PC-3 (cell line): ENCODE measurements at regions not wholly inside any gene's neighbourhood (a gene's known extent, or its start where the extent isn't known, plus 50 kb on each side); places are given as distances from the start of the nearest gene placed in this dataset.

Experiments
- ATAC-seq: fragments of 200-7000 bp; cut with Tn5 transposase; 2 replicates; pipeline ENCODE4 v1.9.1; 2020; ENCODE audit warnings: mild to moderate bottlenecking, moderate library complexity
- BruUV-seq: library from RNA; stranded (reverse); fragments of 400-500 nt; replicated peaks from 2 replicates; lab custom pipeline; 2021; lab: Mats Ljungman, UMichigan
- CTCF ChIA-PET: fragments of 300-600 bp; sonication (Branson Sonifier 250); formaldehyde crosslinking; loops from one replicate; lab custom pipeline; 2022; ENCODE audit warnings: antibody characterized with exemption; lab: Charles Lee
- POLR2A ChIA-PET: fragments of 300-600 bp; sonication (Branson Sonifier 250); formaldehyde crosslinking; loops from one replicate; lab custom pipeline; 2022; ENCODE audit warnings: antibody characterized with exemption; ENCODE audit not compliant: unreplicated experiment; lab: Charles Lee
- DNase-seq: peaks from one replicate; pipeline ENCODE4 v3.0.0-alpha.2; 2015
- H2AFZ ChIP-seq: fragments of 300-600 bp; sonication (generic); 2 replicates; pipeline ENCODE4 v1.6.0; 2016; ENCODE audit warnings: antibody characterized with exemption, low read length
- H3F3A ChIP-seq: fragments of 300-600 bp; sonication (generic); one replicate; pipeline ENCODE4 v1.6.0; 2017; ENCODE audit warnings: antibody characterized with exemption, low read length, control low read depth, mild to moderate bottlenecking; ENCODE audit not compliant: unreplicated experiment
- H3K27ac ChIP-seq: fragments of 300-600 bp; sonication (generic); 2 replicates; pipeline ENCODE4 v1.5.1; 2016; ENCODE audit warnings: mild to moderate bottlenecking, low read length
- H3K27me3 ChIP-seq: fragments of 300-600 bp; sonication (generic); 2 replicates; pipeline ENCODE4 v1.6.1; 2016; ENCODE audit warnings: low read length, mixed read lengths
- H3K36me3 ChIP-seq: fragments of 300-600 bp; sonication (generic); 2 replicates; pipeline ENCODE4 v1.6.1; 2016; ENCODE audit warnings: low read depth, mixed run types, low read length, mixed read lengths
- H3K4me1 ChIP-seq: fragments of 300-600 bp; sonication (generic); 2 replicates; pipeline ENCODE4 v1.5.1; 2016; ENCODE audit warnings: low read length; ENCODE audit not compliant: insufficient read depth
- H3K4me2 ChIP-seq: fragments of 300-600 bp; sonication (generic); 2 replicates; pipeline ENCODE4 v1.6.0; 2016; ENCODE audit warnings: low read length
- H3K4me3 ChIP-seq: fragments of 300-600 bp; sonication (generic); 2 replicates; pipeline ENCODE4 v1.5.1; 2016; ENCODE audit warnings: mild to moderate bottlenecking, low read length, mixed read lengths
- H3K79me2 ChIP-seq: fragments of 300-600 bp; sonication (generic); 2 replicates; pipeline ENCODE4 v1.6.1; 2017; ENCODE audit warnings: low read length, mixed read lengths
- H3K9ac ChIP-seq: fragments of 300-600 bp; sonication (generic); 2 replicates; pipeline ENCODE4 v1.6.0; 2016; ENCODE audit warnings: mild to moderate bottlenecking, low read length
- H3K9me2 ChIP-seq: fragments of 300-600 bp; sonication (generic); replicated peaks from 2 replicates; pipeline ENCODE4 v1.6.1; 2016; ENCODE audit warnings: mixed run types, low read length, mixed read lengths
- H3K9me3 ChIP-seq: fragments of 300-600 bp; sonication (generic); 2 replicates; pipeline ENCODE4 v1.6.1; 2016; ENCODE audit warnings: low read length, mixed read lengths
- H4K20me1 ChIP-seq: fragments of 300-600 bp; sonication (generic); 2 replicates; pipeline ENCODE4 v1.6.1; 2016; ENCODE audit warnings: low read length, mixed read lengths
- CTCF ChIP-seq: fragments of 300-600 bp; sonication (generic); conservative IDR thresholded peaks from 2 replicates; pipeline ENCODE4 v1.5.1; 2017; ENCODE audit warnings: antibody characterized with exemption, low read depth, mild to moderate bottlenecking, low read length
- EZH2 ChIP-seq: fragments of 300-600 bp; sonication (generic); IDR thresholded peaks from one replicate; pipeline ENCODE4 v1.6.1; 2017; ENCODE audit warnings: antibody characterized with exemption, mild to moderate bottlenecking, low read length; ENCODE audit not compliant: unreplicated experiment
- EZH2phosphoT487 ChIP-seq: fragments of 300-600 bp; sonication (generic); IDR thresholded peaks from 2 replicates; pipeline ENCODE4 v1.6.1; 2018; ENCODE audit warnings: mild to moderate bottlenecking, antibody characterized with exemption, low read length, borderline replicate concordance
- intact Hi-C: fragments of 100-400 bp; cut with micrococcal nuclease; formaldehyde crosslinking; loops from 2 replicates; pipeline ENCODE4 v1.9.0; 2023

GRCh38 chr6:85252552-85252951 is 197.3 kb upstream of the NT5E start:
- intact Hi-C loops = no loop called here
- H2AFZ ChIP-seq = no peak overlapping the region
- POLR2A ChIA-PET = no interaction called here
- H3K4me1 ChIP-seq = no peaks in the 10 kb centered on the region
- no peak for DNase-seq
- CTCF ChIA-PET = no interaction called here
- H3K79me2 ChIP-seq = no peaks in the 10 kb centered on the region
- no TSS peak for BruUV-seq
- no peak overlapping the region for H3K27ac ChIP-seq
- H3K36me3 ChIP-seq = no peaks in the 10 kb centered on the region
- ATAC-seq = no peak
- H3K9me3 ChIP-seq = no peaks in the 10 kb centered on the region
- no peak overlapping the region for H3K9ac ChIP-seq
- H3K4me3 ChIP-seq = no peak overlapping the region
- TF ChIP-seq EZH2 (no peak), CTCF (no peak), EZH2phosphoT487 (no peak)
- no peaks in the 10 kb centered on the region for H3F3A ChIP-seq
- H3K9me2 ChIP-seq = no peaks in the 10 kb centered on the region
- H4K20me1 ChIP-seq = no peaks in the 10 kb centered on the region
- H3K27me3 ChIP-seq = peaks cover 4% of the 10 kb centered on the region; the same call in 1 of the 2 replicates
- H3K4me2 ChIP-seq = no peak overlapping the region

- ATAC-seq = no peak
- Histone ChIP-seq H2AFZ (no peak overlapping the region), H3K9ac (no peak overlapping the region), H3K36me3 (no peaks in the 10 kb centered on the region), H3K4me3 (no peak overlapping the region), H3K4me2 (no peak overlapping the region), H3K79me2 (no peaks in the 10 kb centered on the region), H3F3A (no peaks in the 10 kb centered on the region), H4K20me1 (no peaks in the 10 kb centered on the region), H3K27ac (no peak overlapping the region), H3K4me1 (no peaks in the 10 kb centered on the region), H3K9me3 (no peaks in the 10 kb centered on the region), H3K27me3 (peaks cover 4% of the 10 kb centered on the region; the same call in 1 of the 2 replicates), H3K9me2 (no peaks in the 10 kb centered on the region)
- ChIA-PET POLR2A (no interaction called here), CTCF (no interaction called here)
- DNase-seq = no peak
- intact Hi-C loops = no loop called here
- no TSS peak for BruUV-seq
- TF ChIP-seq EZH2phosphoT487 (no peak), EZH2 (no peak)
Observed at GRCh38 chr6:85252085-85252484, 197.8 kb upstream of the NT5E start.

GRCh38 chr6:85251300-85251699 is 198.6 kb upstream of the NT5E start:
- POLR2A ChIA-PET = no interaction called here

More at GRCh38 chr6:85251300-85251699, 198.6 kb upstream of the NT5E start:
- Histone ChIP-seq H3K36me3 (no peaks in the 10 kb centered on the region), H3K79me2 (no peaks in the 10 kb centered on the region), H3K9me3 (no peaks in the 10 kb centered on the region), H4K20me1 (no peaks in the 10 kb centered on the region), H3K27me3 (peaks cover 4% of the 10 kb centered on the region; the same call in 1 of the 2 replicates), H3K27ac (no peak overlapping the region), H3K4me3 (no peak overlapping the region), H2AFZ (no peak overlapping the region), H3F3A (no peaks in the 10 kb centered on the region), H3K4me2 (no peak overlapping the region), H3K4me1 (no peaks in the 10 kb centered on the region), H3K9me2 (no peaks in the 10 kb centered on the region), H3K9ac (no peak overlapping the region)
- TF ChIP-seq CTCF (no peak), EZH2phosphoT487 (no peak), EZH2 (no peak)
- no TSS peak for BruUV-seq
- ATAC-seq (no peak), DNase-seq (no peak)
- intact Hi-C loops = no loop called here
- CTCF ChIA-PET = no interaction called here
